ENCODE measurements at regions not wholly inside any gene's neighbourhood (a gene's known extent, or its start where the extent isn't known, plus 50 kb on each side); places are given as distances from the start of the nearest gene placed in this dataset.

DNA sequence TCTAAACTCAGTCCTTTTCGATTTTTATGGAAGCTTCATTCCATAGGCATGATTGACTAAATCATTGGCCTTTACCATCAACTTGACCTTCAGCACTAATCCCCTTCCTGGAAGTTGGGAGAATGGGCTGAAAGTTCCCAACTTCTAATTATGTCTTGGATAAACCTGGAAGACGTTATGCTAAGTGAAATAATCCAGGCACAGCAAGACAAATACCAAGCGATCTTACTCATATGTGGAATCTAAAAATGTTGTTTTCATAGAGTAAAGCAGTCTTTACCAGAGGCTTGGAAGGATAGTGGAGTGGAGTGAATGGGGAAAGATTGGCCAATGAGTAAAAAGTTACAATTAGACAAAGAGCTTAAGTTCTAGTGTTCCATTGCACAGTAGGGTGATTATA lies 1453.2 kb downstream of the PLA2G4A start:
- no peak overlapping the region for H3K4me3 ChIP-seq (ENCODE audit: low read depth, low read length)

DNA sequence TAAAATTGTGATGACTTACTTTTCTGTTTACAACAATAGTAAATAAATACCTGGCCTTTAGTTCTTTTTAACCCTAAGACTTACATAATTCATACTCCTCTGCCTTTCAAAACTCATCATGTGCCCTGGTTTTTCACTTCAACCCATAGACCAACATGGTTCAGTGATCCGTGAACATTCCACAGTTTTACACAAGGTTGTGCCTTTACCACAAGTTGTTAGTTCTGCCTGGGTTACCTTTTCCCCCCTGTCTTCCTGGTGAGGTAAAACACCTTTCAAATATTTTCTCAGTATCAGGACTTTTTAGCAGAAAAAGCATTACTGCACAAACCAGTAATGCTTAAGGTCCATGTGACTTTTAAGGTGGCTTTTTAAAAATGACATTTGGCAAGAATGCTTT lies 1466.4 kb downstream of the PLA2G4A start:
- TF ChIP-seq, protein P1, sequence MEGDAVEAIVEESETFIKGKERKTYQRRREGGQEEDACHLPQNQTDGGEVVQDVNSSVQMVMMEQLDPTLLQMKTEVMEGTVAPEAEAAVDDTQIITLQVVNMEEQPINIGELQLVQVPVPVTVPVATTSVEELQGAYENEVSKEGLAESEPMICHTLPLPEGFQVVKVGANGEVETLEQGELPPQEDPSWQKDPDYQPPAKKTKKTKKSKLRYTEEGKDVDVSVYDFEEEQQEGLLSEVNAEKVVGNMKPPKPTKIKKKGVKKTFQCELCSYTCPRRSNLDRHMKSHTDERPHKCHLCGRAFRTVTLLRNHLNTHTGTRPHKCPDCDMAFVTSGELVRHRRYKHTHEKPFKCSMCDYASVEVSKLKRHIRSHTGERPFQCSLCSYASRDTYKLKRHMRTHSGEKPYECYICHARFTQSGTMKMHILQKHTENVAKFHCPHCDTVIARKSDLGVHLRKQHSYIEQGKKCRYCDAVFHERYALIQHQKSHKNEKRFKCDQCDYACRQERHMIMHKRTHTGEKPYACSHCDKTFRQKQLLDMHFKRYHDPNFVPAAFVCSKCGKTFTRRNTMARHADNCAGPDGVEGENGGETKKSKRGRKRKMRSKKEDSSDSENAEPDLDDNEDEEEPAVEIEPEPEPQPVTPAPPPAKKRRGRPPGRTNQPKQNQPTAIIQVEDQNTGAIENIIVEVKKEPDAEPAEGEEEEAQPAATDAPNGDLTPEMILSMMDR (IDR thresholded peaks at IDR 0.05; ENCODE audit: borderline replicate concordance, insufficient read depth, low read depth, low read length): no peak

More for the DNA sequence above, 1453.2 kb downstream of the PLA2G4A start:
- TF ChIP-seq, protein P1 (IDR thresholded peaks at IDR 0.05; ENCODE audit: borderline replicate concordance, insufficient read depth, low read depth, low read length): no peak

DNA sequence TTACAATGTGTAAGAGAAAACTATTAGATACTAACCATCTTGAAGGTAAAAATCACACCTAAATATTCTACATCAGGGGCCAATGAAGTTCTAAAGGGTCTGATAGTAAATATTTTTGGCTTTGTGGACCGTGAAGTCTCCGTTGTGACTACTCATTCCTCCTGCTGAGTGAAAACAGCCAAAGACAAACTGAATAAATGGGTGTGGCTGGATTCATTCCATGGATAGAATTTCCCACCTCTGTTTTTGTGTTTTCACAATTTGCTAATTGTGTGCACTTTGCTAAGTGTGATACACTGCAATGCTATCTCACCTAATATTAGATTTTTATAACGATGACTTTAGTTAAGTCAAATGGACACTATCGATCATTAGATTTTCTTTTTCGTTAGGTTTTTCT lies 1474.0 kb downstream of the PLA2G4A start:
- TF ChIP-seq, protein P1 (IDR thresholded peaks at IDR 0.05; ENCODE audit: borderline replicate concordance, insufficient read depth, low read depth, low read length): no peak
- no peak overlapping the region for H3K4me3 ChIP-seq (ENCODE audit: low read depth, low read length)

More for the DNA sequence above, 1466.4 kb downstream of the PLA2G4A start:
- H3K4me3 ChIP-seq (ENCODE audit: low read depth, low read length): no peak overlapping the region

DNA sequence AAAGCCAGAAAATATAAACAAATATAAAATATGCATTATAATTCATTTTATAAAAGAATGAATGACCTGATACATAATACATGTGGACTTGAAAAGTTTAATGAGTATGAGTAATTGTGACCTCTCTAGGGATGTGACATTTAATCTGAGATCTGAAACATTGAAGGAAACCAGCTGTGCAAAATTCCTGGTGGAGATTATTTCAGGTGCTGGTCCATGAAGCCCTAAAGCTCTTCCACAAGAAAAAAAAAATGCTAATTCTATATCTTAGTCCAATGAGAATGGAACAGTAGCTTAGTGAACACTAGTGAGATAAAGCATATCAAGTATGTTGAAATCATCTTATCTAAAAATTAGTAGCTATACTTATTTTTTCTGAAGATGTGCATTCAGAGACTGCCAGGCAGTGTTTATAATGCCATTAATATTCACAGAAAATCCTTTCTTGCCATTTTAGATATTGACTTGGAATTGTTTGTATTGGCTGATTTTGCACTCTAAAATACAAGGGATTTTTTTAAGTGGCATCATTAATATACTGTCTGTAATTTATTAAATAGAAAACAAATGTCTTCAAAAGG lies 1485.9 kb downstream of the PLA2G4A start:
- TF ChIP-seq, protein P1 (IDR thresholded peaks at IDR 0.05; ENCODE audit: borderline replicate concordance, insufficient read depth, low read depth, low read length): no peak
- H3K4me3 ChIP-seq (ENCODE audit: low read depth, low read length): no peak overlapping the region

DNA sequence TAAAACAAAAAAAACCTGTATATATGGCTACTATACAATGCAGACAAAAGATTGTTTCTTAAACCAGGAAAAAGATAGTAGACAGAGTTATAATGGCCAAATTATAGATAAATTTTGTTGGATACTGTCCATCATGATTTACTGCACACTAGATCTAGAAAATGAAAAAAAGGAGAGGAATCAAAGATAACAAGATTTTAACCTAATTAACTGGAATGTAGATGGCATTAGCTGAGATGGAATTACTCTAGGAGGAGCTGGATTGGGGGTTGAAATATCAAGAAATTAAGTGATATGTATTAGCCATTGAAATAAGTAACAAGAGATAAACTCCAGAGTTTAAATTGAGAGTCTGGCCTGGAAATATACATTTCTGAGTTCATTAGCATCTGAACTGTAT lies 1489.1 kb downstream of the PLA2G4A start:
- TF ChIP-seq, protein P1 (IDR thresholded peaks at IDR 0.05; ENCODE audit: borderline replicate concordance, insufficient read depth, low read depth, low read length): no peak
- H3K4me3 ChIP-seq (ENCODE audit: low read depth, low read length): no peak overlapping the region

DNA sequence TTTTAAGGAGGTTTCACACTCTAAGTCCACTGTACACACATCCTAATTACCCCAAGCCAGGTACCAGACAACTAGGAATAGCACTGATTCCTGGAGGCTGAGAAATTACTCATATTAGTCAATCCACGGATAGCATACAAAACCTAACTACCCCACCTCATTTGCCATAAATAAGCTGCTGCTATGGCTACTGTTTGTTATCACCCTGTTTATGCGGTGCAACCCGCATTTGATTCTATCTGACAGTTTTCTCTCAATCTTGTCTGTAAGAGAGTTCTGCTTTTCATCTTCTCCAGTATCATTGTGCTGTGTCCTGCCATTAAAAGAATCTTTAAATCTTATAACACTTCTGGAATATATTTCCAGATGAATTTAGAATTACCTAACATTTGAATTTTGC lies 1496.5 kb downstream of the PLA2G4A start:
- TF ChIP-seq, protein P1 (IDR thresholded peaks at IDR 0.05; ENCODE audit: borderline replicate concordance, insufficient read depth, low read depth, low read length): no peak
- H3K4me3 ChIP-seq (ENCODE audit: low read depth, low read length): no peak overlapping the region

DNA sequence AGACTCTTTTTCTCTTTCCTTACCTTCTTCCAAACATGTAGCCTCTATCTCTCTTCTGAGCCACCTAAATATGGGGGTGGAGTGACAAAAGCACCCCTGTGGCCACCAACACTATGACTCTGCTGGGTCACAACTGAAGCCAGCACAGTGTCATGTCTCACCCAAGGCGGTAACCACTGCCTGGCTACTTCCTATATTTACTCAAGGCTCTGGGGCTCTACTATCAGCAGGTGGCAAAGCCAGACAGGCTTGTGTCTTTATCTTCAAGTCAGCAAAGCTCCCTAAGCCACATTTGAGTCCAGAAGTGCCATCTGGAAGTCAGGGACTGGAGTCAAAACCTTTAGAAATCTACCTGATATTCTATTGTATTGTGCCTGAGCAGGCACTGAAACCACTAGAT lies 1515.2 kb downstream of the PLA2G4A start:
- TF ChIP-seq, protein P1 (IDR thresholded peaks at IDR 0.05; ENCODE audit: borderline replicate concordance, insufficient read depth, low read depth, low read length): no peak
- no peak overlapping the region for H3K4me3 ChIP-seq (ENCODE audit: low read depth, low read length)

Measured in GM12875 (cell line).